ENCODE measurements at regions not wholly inside any gene's neighbourhood (a gene's known extent, or its start where the extent isn't known, plus 50 kb on each side); places are given as distances from the start of the nearest gene placed in this dataset.

DNA sequence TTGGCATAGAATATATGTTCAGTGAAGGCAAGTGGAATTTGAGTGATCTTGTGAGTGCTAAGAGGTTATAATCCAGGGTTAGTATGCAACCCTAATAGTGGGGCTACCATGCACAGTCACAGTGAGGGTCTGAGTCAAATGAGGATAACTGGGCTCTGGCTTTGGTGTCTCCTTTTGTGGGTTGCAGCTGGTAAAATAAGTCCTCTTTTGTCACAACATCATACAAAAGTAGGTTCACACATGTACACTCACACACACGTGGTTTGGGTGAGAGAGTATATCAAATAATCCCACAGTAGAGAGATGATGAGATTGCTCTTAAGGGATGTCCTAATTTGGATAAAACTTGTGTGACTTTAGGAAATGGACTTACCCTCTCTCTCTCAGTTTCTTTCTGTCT lies 79.6 kb upstream of the EOLA2 start:
- intact Hi-C loops (cut with micrococcal nuclease), result no loop called here
- no peak overlapping the region for H3K4me3 ChIP-seq (ENCODE audit: low read length in 2 of 2)
- POLR2A ChIA-PET (ENCODE audit: partially characterized antibody), result no interaction called here
- Mint-ChIP-seq H3K27me3 (no peaks in the 10 kb centered on the region), H3K36me3 (peaks cover 2 to 8% of the 10 kb centered on the region in 2 donors), H3K27ac (no peak overlapping the region), H3K4me1 (no peaks in the 10 kb centered on the region), H3K4me3 (no peak overlapping the region), H3K9me3 (peaks cover 0 to 1% (median 0%) of the 10 kb centered on the region in 8 donors)
- CTCF ChIA-PET (ENCODE audit: partially characterized antibody), result no interaction called here
- H3K9me3 ChIP-seq (ENCODE audit: control insufficient read depth in 1 of 2, low read length in 2 of 2), result no peaks in the 10 kb centered on the region
- no peaks in the 10 kb centered on the region for H3K4me1 ChIP-seq (ENCODE audit: insufficient read depth, low read length)
- DNase-seq, result no peak
- no peak overlapping the region for H3K27ac ChIP-seq (ENCODE audit: low read depth, low read length)
- H3K27me3 ChIP-seq (ENCODE audit: insufficient read depth, low read length), result no peaks in the 10 kb centered on the region
- no peaks in the 10 kb centered on the region for H3K36me3 ChIP-seq (ENCODE audit: insufficient read depth, low read length)

DNA sequence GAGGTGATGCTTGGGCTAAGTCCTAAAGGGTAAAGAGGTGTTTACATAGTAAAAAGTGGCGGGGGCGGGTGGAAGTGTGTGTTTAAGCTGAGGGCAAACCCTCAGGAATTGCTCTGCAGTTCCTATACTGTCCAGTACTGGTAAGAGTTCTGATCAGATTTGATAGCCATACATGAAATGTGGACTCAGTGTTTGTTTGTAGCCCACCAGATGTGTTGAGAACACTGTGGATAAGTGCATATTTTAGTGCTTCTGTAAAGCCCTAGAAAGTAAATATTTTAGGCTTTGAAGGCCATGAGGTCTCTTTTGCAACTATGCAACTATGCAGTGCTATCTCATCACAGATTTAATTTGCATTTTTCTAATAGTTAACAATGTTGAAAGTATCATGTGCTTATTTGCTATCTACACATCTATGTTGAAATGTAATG lies 80.7 kb upstream of the EOLA2 start:
- Histone ChIP-seq H3K36me3 (ENCODE audit: insufficient read depth, low read length) (no peaks in the 10 kb centered on the region), H3K4me3 (ENCODE audit: low read length in 2 of 2) (no peak overlapping the region), H3K4me1 (ENCODE audit: insufficient read depth, low read length) (no peaks in the 10 kb centered on the region), H3K9me3 (ENCODE audit: control insufficient read depth in 1 of 2, low read length in 2 of 2) (no peaks in the 10 kb centered on the region), H3K27me3 (ENCODE audit: insufficient read depth, low read length) (no peaks in the 10 kb centered on the region), H3K27ac (ENCODE audit: low read depth, low read length) (no peak overlapping the region)
- POLR2A ChIA-PET (ENCODE audit: partially characterized antibody), result no interaction called here
- Mint-ChIP-seq H3K4me1 (no peaks in the 10 kb centered on the region), H3K27me3 (no peaks in the 10 kb centered on the region), H3K4me3 (no peak overlapping the region), H3K27ac (no peak overlapping the region), H3K36me3 (peaks cover 2 to 8% of the 10 kb centered on the region in 2 donors), H3K9me3 (no peaks in the 10 kb centered on the region)
- DNase-seq, result no peak
- CTCF ChIA-PET (ENCODE audit: partially characterized antibody), result no interaction called here
- intact Hi-C loops (cut with micrococcal nuclease), result no loop called here

DNA sequence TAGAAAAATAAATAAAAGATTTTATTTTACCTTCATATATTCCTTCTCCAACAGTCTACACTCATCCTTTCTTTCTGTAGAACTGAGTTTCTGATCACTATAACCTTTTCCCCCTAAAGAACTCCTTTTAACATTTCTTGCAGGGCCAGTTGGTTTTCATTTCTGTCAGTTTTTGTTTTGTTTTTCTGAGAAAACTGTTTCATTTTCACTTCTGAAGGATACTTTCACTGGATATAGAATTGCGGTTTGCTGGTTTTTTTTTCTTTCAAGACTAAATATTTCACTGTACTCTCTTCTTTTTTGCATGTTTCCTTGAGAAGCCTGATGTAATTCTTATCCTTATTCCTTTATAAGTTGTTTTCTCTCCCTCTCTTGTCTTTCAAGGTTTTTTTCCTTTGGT lies 90.4 kb upstream of the EOLA2 start:
- H3K9me3 Mint-ChIP-seq, result peaks cover 0 to 15% (median under 1%) of the 10 kb centered on the region in 8 donors
- Histone ChIP-seq H3K27me3 (ENCODE audit: insufficient read depth, low read length) (no peaks in the 10 kb centered on the region), H3K4me1 (ENCODE audit: insufficient read depth, low read length) (no peaks in the 10 kb centered on the region), H3K27ac (ENCODE audit: low read depth, low read length) (no peak overlapping the region), H3K36me3 (ENCODE audit: insufficient read depth, low read length) (no peaks in the 10 kb centered on the region), H3K9me3 (ENCODE audit: control insufficient read depth in 1 of 2, low read length in 2 of 2) (no peaks in the 10 kb centered on the region), H3K4me3 (ENCODE audit: low read length in 2 of 2) (no peak overlapping the region)
- H3K27me3 Mint-ChIP-seq, result no peaks in the 10 kb centered on the region
- H3K4me3 Mint-ChIP-seq, result peak overlapping the region in 4 of 8 donors; percentile 10 to 46 (median 33)
- peak overlapping the region in 1 of 7 donors; percentile 24 for H3K27ac Mint-ChIP-seq
- peaks cover 7 to 9% (median 8%) of the 10 kb centered on the region in 4 donors for H3K4me1 Mint-ChIP-seq
- DNase-seq, result peak in 1 of 5 donors; percentile 0
- H3K36me3 Mint-ChIP-seq, result peaks cover 0 to 3% of the 10 kb centered on the region in 2 donors
- POLR2A ChIA-PET (ENCODE audit: partially characterized antibody), result no interaction called here
- intact Hi-C loops (cut with micrococcal nuclease), result no loop called here
- CTCF ChIA-PET (ENCODE audit: partially characterized antibody), result no interaction called here

DNA sequence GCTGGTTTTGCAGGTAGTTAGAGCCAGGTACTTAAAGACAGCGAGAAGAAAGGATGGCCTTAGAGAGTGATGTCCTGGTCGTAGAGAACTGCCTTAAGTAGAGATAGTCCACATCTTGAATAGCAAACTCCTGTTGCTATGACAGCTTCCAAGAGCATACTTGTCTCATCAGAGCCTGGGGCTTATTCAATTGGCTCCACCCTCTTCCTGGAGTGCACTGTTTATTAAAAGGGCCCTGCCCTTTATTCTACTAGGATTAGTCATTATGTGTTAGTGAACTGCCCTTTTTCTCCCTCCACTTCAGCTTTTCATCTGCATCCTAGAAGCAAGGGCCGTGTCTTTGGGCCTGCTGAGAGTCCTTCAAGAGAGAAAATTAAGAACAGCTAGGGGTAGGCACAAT lies 94.5 kb upstream of the EOLA2 start:
- DNase-seq, result no peak
- intact Hi-C loops (cut with micrococcal nuclease), result no loop called here
- peaks cover 0 to 3% of the 10 kb centered on the region in 2 donors for H3K36me3 Mint-ChIP-seq
- H3K27me3 ChIP-seq (ENCODE audit: insufficient read depth, low read length), result no peaks in the 10 kb centered on the region
- no peaks in the 10 kb centered on the region for H3K4me1 ChIP-seq (ENCODE audit: insufficient read depth, low read length)
- H3K27ac ChIP-seq (ENCODE audit: low read depth, low read length), result no peak overlapping the region
- no peak overlapping the region for H3K4me3 ChIP-seq (ENCODE audit: low read length in 2 of 2)
- H3K4me3 Mint-ChIP-seq, result no peak overlapping the region
- no peak overlapping the region for H3K27ac Mint-ChIP-seq
- H3K9me3 ChIP-seq (ENCODE audit: control insufficient read depth in 1 of 2, low read length in 2 of 2), result no peaks in the 10 kb centered on the region
- ChIA-PET POLR2A (ENCODE audit: partially characterized antibody) (no interaction called here), CTCF (ENCODE audit: partially characterized antibody) (no interaction called here)
- no peaks in the 10 kb centered on the region for H3K27me3 Mint-ChIP-seq
- H3K4me1 Mint-ChIP-seq, result peaks cover 7 to 9% (median 7%) of the 10 kb centered on the region in 4 donors
- H3K36me3 ChIP-seq (ENCODE audit: insufficient read depth, low read length), result no peaks in the 10 kb centered on the region
- peaks cover 0 to 23% (median 11%) of the 10 kb centered on the region in 8 donors for H3K9me3 Mint-ChIP-seq

DNA sequence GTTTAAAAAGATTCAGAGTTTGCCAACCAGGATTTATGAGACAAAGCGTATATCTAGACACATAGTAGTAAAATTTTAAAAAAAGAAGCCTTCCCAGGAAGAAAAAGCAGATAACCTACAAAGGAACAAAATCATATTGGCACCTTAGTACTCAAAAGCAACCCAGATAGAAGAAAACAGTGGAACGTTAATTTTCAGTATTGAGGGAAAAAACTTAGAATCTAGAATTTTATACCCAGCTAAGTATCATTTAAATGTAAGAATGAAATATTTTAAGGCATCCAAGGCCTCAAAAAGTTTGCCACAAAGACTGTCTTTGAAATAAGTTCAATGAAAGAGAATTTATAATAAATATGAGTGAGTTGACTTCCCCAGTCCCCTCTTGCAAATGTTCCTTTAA lies 96.5 kb upstream of the EOLA2 start:
- H3K4me1 Mint-ChIP-seq, result peaks cover 0 to 2% (median 0%) of the 10 kb centered on the region in 4 donors
- POLR2A ChIA-PET (ENCODE audit: partially characterized antibody), result no interaction called here
- CTCF ChIA-PET (ENCODE audit: partially characterized antibody), result no interaction called here
- Histone ChIP-seq H3K4me3 (ENCODE audit: low read length in 2 of 2) (no peak overlapping the region), H3K36me3 (ENCODE audit: insufficient read depth, low read length) (no peaks in the 10 kb centered on the region), H3K4me1 (ENCODE audit: insufficient read depth, low read length) (no peaks in the 10 kb centered on the region), H3K9me3 (ENCODE audit: control insufficient read depth in 1 of 2, low read length in 2 of 2) (no peaks in the 10 kb centered on the region), H3K27ac (ENCODE audit: low read depth, low read length) (no peak overlapping the region), H3K27me3 (ENCODE audit: insufficient read depth, low read length) (no peaks in the 10 kb centered on the region)
- no peak for DNase-seq
- no peak overlapping the region for H3K4me3 Mint-ChIP-seq
- intact Hi-C loops (cut with micrococcal nuclease), result no loop called here
- peaks cover 0 to 19% (median 11%) of the 10 kb centered on the region in 8 donors for H3K9me3 Mint-ChIP-seq
- no peaks in the 10 kb centered on the region for H3K27me3 Mint-ChIP-seq
- no peak overlapping the region for H3K27ac Mint-ChIP-seq
- no peaks in the 10 kb centered on the region for H3K36me3 Mint-ChIP-seq

DNA sequence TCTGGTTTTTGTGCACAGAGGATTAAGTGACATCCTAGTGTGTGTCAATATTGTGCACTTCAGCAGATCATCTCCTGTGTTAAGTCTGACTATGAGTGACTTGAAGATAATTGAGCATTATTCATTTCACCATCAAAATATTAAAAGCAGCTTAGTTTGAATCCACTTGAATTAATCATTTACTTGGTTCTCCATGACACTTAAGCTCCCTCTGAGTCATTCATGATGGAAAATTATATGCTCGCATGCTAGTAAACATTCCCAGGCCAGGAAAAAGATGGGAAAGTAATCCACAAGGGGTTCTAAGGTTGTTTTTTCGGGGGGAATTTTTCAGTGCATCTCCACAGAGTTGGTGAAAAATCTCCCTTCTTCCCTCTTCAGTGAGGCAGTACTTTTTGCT lies 97.2 kb upstream of the EOLA2 start:
- peaks cover 0 to 19% (median 11%) of the 10 kb centered on the region in 8 donors for H3K9me3 Mint-ChIP-seq
- peaks cover 0 to 2% of the 10 kb centered on the region in 2 donors for H3K27me3 Mint-ChIP-seq
- Histone ChIP-seq H3K9me3 (ENCODE audit: control insufficient read depth in 1 of 2, low read length in 2 of 2) (no peaks in the 10 kb centered on the region), H3K27ac (ENCODE audit: low read depth, low read length) (no peak overlapping the region), H3K4me3 (ENCODE audit: low read length in 2 of 2) (no peak overlapping the region), H3K4me1 (ENCODE audit: insufficient read depth, low read length) (no peaks in the 10 kb centered on the region), H3K27me3 (ENCODE audit: insufficient read depth, low read length) (no peaks in the 10 kb centered on the region), H3K36me3 (ENCODE audit: insufficient read depth, low read length) (no peaks in the 10 kb centered on the region)
- ChIA-PET CTCF (ENCODE audit: partially characterized antibody) (no interaction called here), POLR2A (ENCODE audit: partially characterized antibody) (no interaction called here)
- no peak overlapping the region for H3K4me3 Mint-ChIP-seq
- peaks cover 0 to 2% (median 0%) of the 10 kb centered on the region in 4 donors for H3K4me1 Mint-ChIP-seq
- H3K27ac Mint-ChIP-seq, result no peak overlapping the region
- intact Hi-C loops (cut with micrococcal nuclease), result no loop called here
- no peak for DNase-seq
- H3K36me3 Mint-ChIP-seq, result no peaks in the 10 kb centered on the region

DNA sequence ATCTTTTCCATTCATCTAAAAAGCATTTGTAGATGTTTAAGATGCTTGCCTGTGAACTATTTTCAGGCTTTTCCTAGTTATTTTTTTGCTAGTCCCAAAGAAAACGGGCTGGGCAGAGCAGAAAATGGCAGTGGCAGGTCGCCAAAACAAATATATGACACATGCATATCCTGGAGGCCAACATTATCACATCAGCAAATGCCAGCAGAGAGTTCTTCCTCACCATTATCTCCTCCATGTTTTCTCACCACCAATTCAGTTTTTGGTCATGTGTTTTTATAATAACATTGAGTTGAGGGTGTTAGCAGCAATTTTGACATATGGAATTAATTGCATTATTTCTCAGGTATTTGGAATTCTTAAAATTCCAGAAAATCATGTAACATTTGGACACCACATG lies 97.9 kb upstream of the EOLA2 start:
- Histone ChIP-seq H3K27ac (ENCODE audit: low read depth, low read length) (no peak overlapping the region), H3K4me1 (ENCODE audit: insufficient read depth, low read length) (no peaks in the 10 kb centered on the region), H3K9me3 (ENCODE audit: control insufficient read depth in 1 of 2, low read length in 2 of 2) (no peaks in the 10 kb centered on the region), H3K4me3 (ENCODE audit: low read length in 2 of 2) (no peak overlapping the region), H3K27me3 (ENCODE audit: insufficient read depth, low read length) (no peaks in the 10 kb centered on the region), H3K36me3 (ENCODE audit: insufficient read depth, low read length) (no peaks in the 10 kb centered on the region)
- peaks cover 0 to 2% of the 10 kb centered on the region in 2 donors for H3K27me3 Mint-ChIP-seq
- POLR2A ChIA-PET (ENCODE audit: partially characterized antibody), result no interaction called here
- CTCF ChIA-PET (ENCODE audit: partially characterized antibody), result no interaction called here
- H3K27ac Mint-ChIP-seq, result no peak overlapping the region
- intact Hi-C loops (cut with micrococcal nuclease), result no loop called here
- DNase-seq, result no peak
- peaks cover 0 to 2% (median 0%) of the 10 kb centered on the region in 4 donors for H3K4me1 Mint-ChIP-seq
- no peaks in the 10 kb centered on the region for H3K36me3 Mint-ChIP-seq
- H3K9me3 Mint-ChIP-seq, result peaks cover 0 to 19% (median 11%) of the 10 kb centered on the region in 8 donors
- H3K4me3 Mint-ChIP-seq, result no peak overlapping the region

DNA sequence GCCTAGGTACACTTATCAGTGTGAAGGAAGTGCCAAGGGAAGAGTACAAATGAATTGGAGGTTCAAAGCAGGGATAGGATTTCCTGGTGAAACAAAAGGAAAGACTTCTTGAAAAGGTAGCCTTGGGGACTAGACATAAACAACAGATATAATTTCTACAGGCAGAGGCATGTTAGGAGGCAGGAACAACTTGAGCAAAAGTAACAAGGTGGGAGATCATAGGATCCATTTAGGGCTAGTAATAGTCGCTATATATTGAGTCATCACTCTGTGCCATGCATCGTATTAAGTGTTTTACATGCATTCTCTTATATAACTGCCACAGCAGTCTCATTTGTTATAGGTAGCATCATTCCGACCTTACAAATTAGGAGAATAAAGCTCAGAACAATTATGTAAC lies 98.3 kb upstream of the EOLA2 start:
- Mint-ChIP-seq H3K27me3 (peaks cover 0 to 2% of the 10 kb centered on the region in 2 donors), H3K4me3 (no peak overlapping the region), H3K36me3 (no peaks in the 10 kb centered on the region), H3K27ac (no peak overlapping the region), H3K9me3 (peaks cover 0 to 19% (median 11%) of the 10 kb centered on the region in 8 donors), H3K4me1 (peaks cover 0 to 2% (median 0%) of the 10 kb centered on the region in 4 donors)
- no peak overlapping the region for H3K27ac ChIP-seq (ENCODE audit: low read depth, low read length)
- CTCF ChIA-PET (ENCODE audit: partially characterized antibody), result no interaction called here
- no peaks in the 10 kb centered on the region for H3K36me3 ChIP-seq (ENCODE audit: insufficient read depth, low read length)
- no peak overlapping the region for H3K4me3 ChIP-seq (ENCODE audit: low read length in 2 of 2)
- H3K27me3 ChIP-seq (ENCODE audit: insufficient read depth, low read length), result no peaks in the 10 kb centered on the region
- no peaks in the 10 kb centered on the region for H3K9me3 ChIP-seq (ENCODE audit: control insufficient read depth in 1 of 2, low read length in 2 of 2)
- H3K4me1 ChIP-seq (ENCODE audit: insufficient read depth, low read length), result no peaks in the 10 kb centered on the region
- no peak for DNase-seq
- POLR2A ChIA-PET (ENCODE audit: partially characterized antibody), result no interaction called here
- intact Hi-C loops (cut with micrococcal nuclease), result no loop called here
